Activated T-helper 17 cell treated with anti-CD3 and anti-CD28 coated beads, Interleukin-2, amount 50 U/mL, for 72 hours (primary cell): ENCODE measurements at regions not wholly inside any gene's neighbourhood (a gene's known extent, or its start where the extent isn't known, plus 50 kb on each side); places are given as distances from the start of the nearest gene placed in this dataset.

Source experiments
- ATAC-seq: fragments of 150-1000 bp; cut with Tn5 transposase; replicated peaks from 2 replicates; pipeline ENCODE4 v1.10.0; 2021; ENCODE audit warnings: mild to moderate bottlenecking, moderate library complexity
- H3K27ac Mint-ChIP-seq: one replicate; pipeline ENCODE4 v1.8.0; 2022; ENCODE audit warnings: mixed read lengths
- H3K27me3 Mint-ChIP-seq: one replicate; pipeline ENCODE4 v1.8.0; 2022; ENCODE audit warnings: mixed read lengths
- H3K36me3 Mint-ChIP-seq: one replicate; pipeline ENCODE4 v1.8.0; 2022; ENCODE audit warnings: low read depth, mild to moderate bottlenecking, mixed read lengths
- H3K4me1 Mint-ChIP-seq: one replicate; pipeline ENCODE4 v1.8.0; 2022; ENCODE audit warnings: mixed read lengths
- H3K4me3 Mint-ChIP-seq: one replicate; pipeline ENCODE4 v1.8.0; 2022; ENCODE audit warnings: mild to moderate bottlenecking, mixed read lengths
- H3K9me3 Mint-ChIP-seq: one replicate; pipeline ENCODE4 v1.8.0; 2022; ENCODE audit warnings: mixed read lengths

DNA sequence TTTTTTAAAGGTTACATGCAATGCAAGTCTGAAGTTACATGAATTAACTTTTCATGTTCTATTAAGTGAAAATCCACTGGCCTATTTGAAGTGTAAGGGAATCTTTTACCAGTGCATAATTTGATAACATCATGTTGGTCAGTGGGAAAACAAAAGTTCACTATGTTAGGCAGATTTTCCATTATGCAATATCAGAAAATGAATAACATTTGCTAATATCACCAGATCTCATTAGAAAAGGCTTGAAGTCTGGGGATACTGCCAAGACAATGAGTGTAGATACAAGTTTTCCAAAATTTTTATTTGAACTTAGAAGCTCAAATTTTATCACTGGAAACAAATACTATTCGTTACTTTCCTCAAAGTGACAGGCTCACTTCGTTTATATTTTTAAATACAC lies 296.4 kb upstream of the CDH4 start:
- H3K4me1 Mint-ChIP-seq: no peaks in the 10 kb centered on the region
- H3K27ac Mint-ChIP-seq: no peak overlapping the region
- no peak overlapping the region for H3K4me3 Mint-ChIP-seq
- no peak for ATAC-seq
- peaks cover 5% of the 10 kb centered on the region for H3K27me3 Mint-ChIP-seq
- no peaks in the 10 kb centered on the region for H3K9me3 Mint-ChIP-seq
- no peaks in the 10 kb centered on the region for H3K36me3 Mint-ChIP-seq

DNA sequence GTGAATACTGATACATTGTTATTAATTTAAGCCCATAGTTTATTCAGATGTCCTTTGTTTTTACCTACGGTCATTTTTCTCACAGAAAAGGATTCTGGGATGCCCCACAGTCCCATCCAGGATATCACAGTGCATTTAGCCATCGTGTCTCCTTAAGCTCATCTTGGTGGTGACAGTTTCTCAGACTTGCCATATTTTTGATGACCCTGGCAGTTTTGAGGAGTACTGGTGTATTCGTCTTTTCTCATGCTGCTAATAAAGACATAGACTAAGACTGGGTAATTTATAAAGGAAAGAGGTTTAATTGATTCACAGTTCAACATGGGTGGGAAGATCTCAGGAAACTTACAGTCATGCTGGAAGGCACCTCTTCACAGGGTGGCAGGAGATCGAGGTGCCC lies 295.9 kb upstream of the CDH4 start:
- Mint-ChIP-seq H3K27me3 (peaks cover 7% of the 10 kb centered on the region), H3K9me3 (no peaks in the 10 kb centered on the region), H3K36me3 (no peaks in the 10 kb centered on the region), H3K4me3 (no peak overlapping the region), H3K27ac (no peak overlapping the region), H3K4me1 (no peaks in the 10 kb centered on the region)
- no peak for ATAC-seq

DNA sequence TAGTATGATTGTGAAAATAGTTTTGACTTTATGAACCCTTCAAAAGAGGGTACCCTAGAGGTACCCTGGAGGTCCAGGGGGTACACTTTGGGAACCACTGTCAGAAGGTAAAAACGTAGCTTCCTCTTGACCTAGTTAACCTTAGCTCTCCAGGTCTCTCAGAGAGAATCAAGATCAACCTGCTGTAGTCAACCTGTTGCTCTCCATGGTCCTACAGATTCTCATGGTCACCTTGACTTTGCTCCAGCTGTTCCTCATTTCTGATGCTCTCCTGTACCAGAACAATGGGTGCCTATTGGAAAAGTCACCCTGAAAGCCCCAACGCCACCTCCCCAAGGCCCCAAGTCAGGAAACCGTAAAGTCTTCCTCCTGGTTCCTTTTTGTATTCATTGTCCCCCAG lies 294.4 kb upstream of the CDH4 start:
- Mint-ChIP-seq H3K27me3 (peaks cover 7% of the 10 kb centered on the region), H3K4me3 (no peak overlapping the region), H3K4me1 (no peaks in the 10 kb centered on the region), H3K9me3 (no peaks in the 10 kb centered on the region), H3K36me3 (no peaks in the 10 kb centered on the region), H3K27ac (no peak overlapping the region)
- ATAC-seq: no peak

DNA sequence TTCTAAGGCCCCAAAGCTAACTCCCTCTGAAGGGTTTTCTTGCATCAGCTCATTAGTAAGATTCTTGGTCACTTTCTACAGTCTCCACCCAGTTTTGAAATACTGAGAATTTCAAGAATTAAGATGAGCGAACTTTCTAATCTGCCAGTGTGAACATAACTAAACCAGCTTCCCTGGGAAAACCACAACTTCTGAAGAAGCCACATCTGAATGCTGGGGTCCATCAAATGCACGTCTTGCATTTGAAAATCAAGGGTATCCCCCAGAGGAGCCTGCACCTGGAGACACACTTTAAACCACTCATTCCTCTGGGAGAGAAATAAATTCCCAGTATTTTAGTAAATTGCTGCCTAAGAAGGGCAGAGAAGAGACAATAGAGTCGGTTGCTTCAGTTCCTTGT lies 292.1 kb upstream of the CDH4 start:
- H3K9me3 Mint-ChIP-seq: no peaks in the 10 kb centered on the region
- no peak overlapping the region for H3K4me3 Mint-ChIP-seq
- peaks cover 7% of the 10 kb centered on the region for H3K27me3 Mint-ChIP-seq
- no peak for ATAC-seq
- H3K4me1 Mint-ChIP-seq: no peaks in the 10 kb centered on the region
- H3K27ac Mint-ChIP-seq: no peak overlapping the region
- H3K36me3 Mint-ChIP-seq: no peaks in the 10 kb centered on the region

DNA sequence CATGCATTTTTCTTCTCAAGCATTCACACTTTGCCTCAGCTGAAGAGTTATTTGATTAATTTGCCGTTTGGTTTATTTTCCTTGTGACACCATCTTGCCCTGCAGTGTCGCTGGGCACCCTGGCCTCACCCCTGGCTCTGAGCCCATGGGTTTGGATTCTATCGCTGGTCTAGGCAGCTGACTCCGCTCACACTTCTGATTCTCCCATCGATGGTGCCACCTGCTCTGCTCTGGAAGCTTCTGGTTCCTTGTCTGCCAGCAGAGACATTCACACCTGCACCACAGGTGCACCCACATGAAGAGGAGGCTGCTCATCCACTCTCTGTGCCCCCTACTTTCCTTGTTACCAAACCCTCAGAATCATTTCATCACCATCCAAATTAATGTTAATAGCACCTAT lies 291.6 kb upstream of the CDH4 start:
- Mint-ChIP-seq H3K27me3 (peaks cover 7% of the 10 kb centered on the region), H3K36me3 (no peaks in the 10 kb centered on the region), H3K4me3 (no peak overlapping the region), H3K27ac (no peak overlapping the region), H3K4me1 (no peaks in the 10 kb centered on the region), H3K9me3 (no peaks in the 10 kb centered on the region)
- no peak for ATAC-seq

DNA sequence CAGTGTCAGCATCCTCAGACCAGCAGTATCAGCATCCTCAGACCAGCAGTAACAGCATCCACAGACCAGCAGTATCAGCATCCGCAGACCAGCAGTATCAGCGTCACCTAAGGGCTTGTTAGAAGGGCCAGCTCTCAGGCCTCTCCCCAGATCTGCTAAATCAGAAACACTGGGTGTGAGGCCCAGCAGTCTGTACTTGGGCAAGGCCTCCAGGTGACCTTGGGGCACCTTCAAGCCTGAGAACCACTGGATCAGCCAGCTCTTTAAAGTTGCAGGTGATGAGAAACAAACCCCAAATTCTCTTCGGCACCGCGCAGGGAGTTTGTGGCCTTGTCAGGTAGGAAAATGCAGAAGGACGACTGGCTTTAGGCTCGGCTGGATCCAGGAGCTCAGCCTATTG lies 290.5 kb upstream of the CDH4 start:
- Mint-ChIP-seq H3K4me3 (no peak overlapping the region), H3K36me3 (no peaks in the 10 kb centered on the region), H3K27me3 (peaks cover 7% of the 10 kb centered on the region), H3K9me3 (no peaks in the 10 kb centered on the region), H3K27ac (no peak overlapping the region), H3K4me1 (no peaks in the 10 kb centered on the region)
- ATAC-seq: no peak

DNA sequence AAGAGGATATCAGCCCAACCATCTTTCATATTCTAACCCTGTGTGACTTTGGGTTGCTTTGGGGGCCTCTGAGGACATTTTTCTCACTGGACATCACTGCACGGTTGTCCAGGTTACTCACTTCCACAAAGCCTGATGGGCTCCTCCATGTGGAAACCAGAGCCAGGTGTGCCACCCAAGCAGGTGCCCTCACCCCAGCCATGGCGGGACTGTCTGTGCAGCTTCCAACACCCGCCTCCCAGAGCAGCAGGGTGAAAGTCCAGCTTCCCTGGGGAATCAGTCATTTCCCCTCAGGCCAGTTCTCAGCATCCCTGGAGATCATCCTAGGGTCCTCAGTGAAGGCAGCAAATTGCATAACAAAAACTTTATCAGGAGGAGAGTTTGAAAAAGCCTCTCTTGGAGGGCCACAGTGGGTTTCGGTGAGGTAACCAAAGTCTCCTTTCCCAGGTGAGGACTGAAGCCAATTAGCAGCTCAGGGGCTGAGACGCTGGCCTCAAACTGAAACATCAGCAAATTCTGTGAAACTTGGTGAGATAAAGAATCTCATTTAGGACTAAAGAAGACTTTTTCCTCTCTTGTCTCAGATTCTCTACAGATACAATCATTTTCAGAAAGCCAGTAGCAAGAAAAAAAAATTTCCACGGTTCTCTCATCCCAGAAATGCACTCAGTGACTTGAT lies 289.6 kb upstream of the CDH4 start:
- Mint-ChIP-seq H3K9me3 (no peaks in the 10 kb centered on the region), H3K36me3 (no peaks in the 10 kb centered on the region), H3K27me3 (peaks cover 7% of the 10 kb centered on the region), H3K4me3 (no peak overlapping the region), H3K27ac (no peak overlapping the region), H3K4me1 (no peaks in the 10 kb centered on the region)
- ATAC-seq: no peak

DNA sequence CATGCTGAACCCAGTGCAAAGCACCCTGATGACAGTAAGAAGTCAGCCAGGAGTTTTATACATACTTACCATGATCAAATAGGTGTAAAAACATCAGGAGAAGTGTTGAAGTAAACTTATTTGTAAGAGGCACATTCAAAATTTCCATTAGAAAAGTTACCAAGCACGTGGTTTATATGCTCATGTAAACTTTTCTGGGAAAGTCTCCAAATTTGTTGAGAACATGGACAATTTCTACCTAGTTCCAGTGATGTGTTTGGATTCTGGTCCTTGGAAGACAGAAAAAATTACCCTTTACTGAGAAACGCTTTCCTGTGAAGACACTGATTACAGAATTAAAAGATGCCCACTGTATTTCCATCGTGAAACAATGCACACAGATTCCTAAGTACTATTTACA lies 288.9 kb upstream of the CDH4 start:
- ATAC-seq: no peak
- Mint-ChIP-seq H3K36me3 (no peaks in the 10 kb centered on the region), H3K27ac (no peak overlapping the region), H3K4me3 (no peak overlapping the region), H3K27me3 (peaks cover 7% of the 10 kb centered on the region), H3K4me1 (no peaks in the 10 kb centered on the region), H3K9me3 (no peaks in the 10 kb centered on the region)

DNA sequence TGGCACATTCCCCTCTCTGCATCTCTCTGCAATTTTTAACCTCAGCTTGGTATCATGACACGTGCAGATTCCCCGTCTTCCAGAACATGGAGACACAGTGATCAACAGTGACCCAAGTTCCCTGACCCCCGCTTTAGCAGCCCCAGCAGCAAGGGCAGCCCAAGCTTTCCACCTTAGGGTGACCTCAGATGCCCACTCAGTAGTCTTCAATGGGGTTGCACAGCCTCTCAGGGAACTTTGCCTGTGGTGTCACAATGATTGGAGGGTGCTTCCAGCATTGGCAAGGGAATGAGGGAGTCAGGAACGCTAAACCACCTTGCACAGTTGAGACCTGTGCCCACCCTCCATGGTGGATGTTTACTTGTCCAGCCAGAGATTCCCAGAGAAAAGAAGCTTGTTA lies 287.1 kb upstream of the CDH4 start:
- no peaks in the 10 kb centered on the region for H3K4me1 Mint-ChIP-seq
- no peak overlapping the region for H3K4me3 Mint-ChIP-seq
- H3K36me3 Mint-ChIP-seq: no peaks in the 10 kb centered on the region
- H3K27me3 Mint-ChIP-seq: peaks cover 4% of the 10 kb centered on the region
- H3K27ac Mint-ChIP-seq: no peak overlapping the region
- H3K9me3 Mint-ChIP-seq: no peaks in the 10 kb centered on the region
- no peak for ATAC-seq

DNA sequence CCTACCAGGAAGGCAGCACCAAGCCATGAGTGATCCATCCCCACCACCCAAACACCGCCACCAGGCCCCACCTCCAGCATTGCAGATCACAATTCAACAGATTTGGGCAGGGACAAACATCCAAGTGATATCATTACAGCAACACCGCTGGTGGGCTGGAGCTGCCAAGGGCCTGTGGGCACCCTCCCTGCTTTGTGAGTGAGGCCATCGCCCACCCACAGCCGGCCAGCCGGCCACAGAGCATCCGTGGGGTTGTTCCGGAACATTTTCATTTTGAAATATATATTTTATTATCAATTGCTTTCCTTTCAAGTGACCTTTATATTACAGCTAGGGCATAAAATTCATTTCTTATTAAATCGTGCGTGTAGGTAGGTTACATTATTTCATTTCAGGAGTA lies 286.0 kb upstream of the CDH4 start:
- H3K9me3 Mint-ChIP-seq: no peaks in the 10 kb centered on the region
- no peaks in the 10 kb centered on the region for H3K4me1 Mint-ChIP-seq
- no peaks in the 10 kb centered on the region for H3K36me3 Mint-ChIP-seq
- no peak overlapping the region for H3K27ac Mint-ChIP-seq
- H3K27me3 Mint-ChIP-seq: no peaks in the 10 kb centered on the region
- ATAC-seq: no peak
- no peak overlapping the region for H3K4me3 Mint-ChIP-seq

DNA sequence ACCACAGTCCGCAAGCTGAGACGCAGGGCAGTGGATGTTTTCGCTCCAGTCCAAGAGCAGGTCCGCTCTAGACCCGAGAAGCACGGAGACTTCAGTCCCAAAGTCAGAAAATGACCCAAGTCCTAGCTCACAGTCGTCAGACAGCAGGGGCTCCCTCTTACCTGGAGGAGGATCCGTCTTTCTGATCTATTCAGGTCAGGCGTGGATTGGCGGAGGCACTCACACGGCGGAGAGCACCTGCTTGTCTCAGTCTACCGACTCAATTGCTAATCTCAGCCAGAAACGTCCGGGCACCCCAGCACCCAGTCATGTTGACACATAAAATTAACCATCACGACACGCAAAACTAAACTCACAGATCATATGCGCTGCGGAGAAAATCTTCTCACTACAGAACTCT lies 285.3 kb upstream of the CDH4 start:
- Mint-ChIP-seq H3K4me3 (no peak overlapping the region), H3K27me3 (no peaks in the 10 kb centered on the region), H3K27ac (no peak overlapping the region), H3K4me1 (no peaks in the 10 kb centered on the region), H3K9me3 (no peaks in the 10 kb centered on the region), H3K36me3 (no peaks in the 10 kb centered on the region)
- ATAC-seq: no peak

DNA sequence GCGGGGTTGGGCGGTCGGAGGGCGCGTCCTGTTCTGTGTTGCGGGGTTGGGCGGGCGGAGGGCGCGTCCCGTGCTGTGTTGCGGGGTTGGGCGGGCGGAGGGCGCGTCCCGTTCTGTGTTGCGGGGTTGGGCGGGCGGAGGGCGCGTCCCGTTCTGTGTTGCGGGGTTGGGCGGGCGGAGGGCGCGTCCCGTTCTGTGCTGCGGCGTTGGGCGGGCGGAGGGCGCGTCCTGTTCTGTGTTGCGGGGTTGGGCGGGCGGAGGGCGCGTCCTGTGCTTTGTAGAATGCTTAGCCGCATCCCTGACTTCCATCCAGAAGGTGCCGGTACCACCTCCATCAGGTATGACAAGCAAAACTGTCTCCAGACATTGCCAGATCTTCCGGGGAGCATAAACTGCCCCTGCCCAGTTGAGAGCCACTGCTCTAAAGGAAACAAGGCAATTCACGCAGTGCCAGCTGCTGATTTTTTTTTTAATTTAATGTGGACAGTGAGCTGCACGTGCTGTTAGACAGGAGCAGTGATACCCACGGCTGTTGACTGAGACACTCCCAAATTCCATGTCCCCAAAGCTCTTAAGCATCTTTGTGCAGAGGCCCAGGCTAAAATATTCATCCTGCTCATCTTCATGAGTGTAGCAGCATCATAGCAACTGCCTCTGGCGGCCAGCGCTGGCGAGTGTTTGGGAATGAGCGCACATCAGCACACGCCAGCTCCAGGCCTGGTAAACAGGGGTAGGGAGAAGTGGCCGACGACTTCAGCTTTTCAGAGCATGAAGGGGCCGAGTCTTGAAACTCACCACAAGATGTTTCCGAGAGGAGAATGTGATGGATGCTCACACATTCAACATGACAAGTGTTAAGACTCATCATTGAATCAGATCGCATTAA lies 284.4 kb upstream of the CDH4 start:
- no peaks in the 10 kb centered on the region for H3K36me3 Mint-ChIP-seq
- H3K27ac Mint-ChIP-seq: no peak overlapping the region
- no peaks in the 10 kb centered on the region for H3K9me3 Mint-ChIP-seq
- H3K27me3 Mint-ChIP-seq: no peaks in the 10 kb centered on the region
- H3K4me1 Mint-ChIP-seq: no peaks in the 10 kb centered on the region
- ATAC-seq: no peak
- no peak overlapping the region for H3K4me3 Mint-ChIP-seq

DNA sequence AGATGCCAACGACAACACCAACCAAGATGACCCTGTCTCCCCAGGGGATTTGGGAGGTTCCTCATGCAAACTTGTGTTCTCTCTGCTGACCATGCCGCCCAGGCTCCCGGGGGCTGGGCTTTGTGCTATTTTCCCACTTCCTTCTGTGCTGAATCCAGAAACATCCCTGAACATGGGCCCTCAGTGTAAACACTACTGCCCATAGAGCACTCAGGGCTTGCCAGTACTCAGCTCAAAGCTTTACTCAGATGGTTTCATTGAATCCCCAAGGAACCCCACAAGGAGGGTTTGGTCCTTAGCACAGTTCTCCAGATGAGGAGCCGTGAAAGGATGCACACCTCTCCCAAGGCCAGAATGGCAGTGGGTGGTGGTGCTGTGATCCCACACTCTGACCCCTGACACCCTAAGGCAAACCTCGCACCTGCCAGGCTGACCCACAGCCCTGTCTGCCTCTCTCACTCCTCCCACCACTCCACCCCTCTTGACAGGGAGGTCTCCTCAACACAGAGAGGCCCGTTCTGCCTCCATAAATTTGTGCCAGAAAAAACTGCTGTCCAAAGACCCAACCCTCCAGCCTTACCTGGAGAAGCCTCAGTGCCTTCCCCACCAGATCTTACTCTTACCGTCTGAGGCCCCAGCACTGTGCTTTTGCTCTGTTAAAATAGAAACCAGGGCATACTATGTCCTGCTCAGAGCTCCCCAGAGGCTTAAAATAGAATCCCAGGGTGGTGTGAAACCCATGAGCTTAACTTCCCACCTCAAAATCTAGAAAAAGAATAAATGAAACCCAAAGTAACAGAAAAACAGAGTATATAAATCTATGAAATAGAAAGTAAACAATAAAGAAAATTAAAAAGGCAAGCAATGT lies 283.0 kb upstream of the CDH4 start:
- H3K4me3 Mint-ChIP-seq: no peak overlapping the region
- H3K27ac Mint-ChIP-seq: no peak overlapping the region
- H3K4me1 Mint-ChIP-seq: no peaks in the 10 kb centered on the region
- peaks cover 1% of the 10 kb centered on the region for H3K27me3 Mint-ChIP-seq
- H3K9me3 Mint-ChIP-seq: no peaks in the 10 kb centered on the region
- no peak for ATAC-seq
- H3K36me3 Mint-ChIP-seq: no peaks in the 10 kb centered on the region

DNA sequence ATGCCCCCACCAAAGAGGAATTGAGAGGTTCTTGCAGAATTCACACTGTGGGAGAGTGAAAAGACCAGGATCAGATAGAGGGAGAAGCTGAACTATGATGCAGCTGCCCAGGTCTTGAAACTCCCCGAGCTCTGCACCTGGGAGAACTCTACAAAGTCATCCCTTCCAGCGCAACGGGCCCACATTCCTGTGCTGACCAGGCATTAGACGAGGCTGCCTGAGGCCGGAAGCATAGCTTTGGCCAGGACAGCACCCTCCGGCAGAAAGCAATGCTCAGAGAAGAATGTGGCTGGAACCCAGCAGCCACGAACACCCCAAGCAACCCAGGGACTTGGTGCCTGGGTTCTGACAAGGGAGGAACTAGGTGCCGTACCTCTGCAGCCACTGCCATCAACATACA lies 281.5 kb upstream of the CDH4 start:
- no peak for ATAC-seq
- peaks cover 6% of the 10 kb centered on the region for H3K27me3 Mint-ChIP-seq
- H3K36me3 Mint-ChIP-seq: no peaks in the 10 kb centered on the region
- no peak overlapping the region for H3K4me3 Mint-ChIP-seq
- H3K9me3 Mint-ChIP-seq: no peaks in the 10 kb centered on the region
- no peak overlapping the region for H3K27ac Mint-ChIP-seq
- no peaks in the 10 kb centered on the region for H3K4me1 Mint-ChIP-seq

DNA sequence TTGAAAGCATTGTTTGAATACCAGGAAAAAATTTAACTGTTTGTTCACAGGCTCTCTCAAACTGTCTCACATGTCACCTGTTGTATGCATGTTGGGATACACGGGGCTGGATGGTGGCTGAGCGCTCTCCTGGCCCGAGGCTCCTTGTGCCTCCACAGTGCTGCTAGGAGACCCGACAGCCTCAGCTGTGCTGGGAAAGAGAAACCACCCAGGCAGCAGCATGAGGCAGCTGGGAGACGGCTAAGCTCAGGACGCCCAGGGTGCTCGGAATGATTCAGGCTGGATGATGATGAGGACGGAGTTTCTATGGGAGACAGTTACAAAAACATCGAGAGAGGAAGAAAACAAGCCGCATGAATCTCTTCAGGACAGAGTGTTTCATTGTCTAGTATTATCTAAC lies 278.0 kb upstream of the CDH4 start:
- Mint-ChIP-seq H3K27me3 (peaks cover 10% of the 10 kb centered on the region), H3K27ac (no peak overlapping the region), H3K4me3 (no peak overlapping the region), H3K4me1 (no peaks in the 10 kb centered on the region), H3K36me3 (no peaks in the 10 kb centered on the region), H3K9me3 (no peaks in the 10 kb centered on the region)
- ATAC-seq: no peak
